HFF-Myc (cell line): ENCODE measurements at regions not wholly inside any gene's neighbourhood (a gene's known extent, or its start where the extent isn't known, plus 50 kb on each side); places are given as distances from the start of the nearest gene placed in this dataset.

ENCODE experiments used
- DNase-seq: peaks from one replicate; pipeline ENCODE4 v3.0.0-alpha.2; 2011; ENCODE audit warnings: low read depth; ENCODE audit errors: extremely low read depth
- H3K4me3 ChIP-seq: replicated peaks from 2 replicates; pipeline ENCODE4 v1.5.1; 2011; ENCODE audit warnings: low read depth, mild to moderate bottlenecking, control low read depth, low read length
- CTCF ChIP-seq: IDR thresholded peaks from 2 replicates; pipeline ENCODE4 v1.5.1; 2012; ENCODE audit warnings: mild to moderate bottlenecking, low read depth, low read length, control low read depth; ENCODE audit errors: missing control alignments

- DNase-seq = no peak
- no peak overlapping the region for H3K4me3 ChIP-seq
Observed at GRCh38 chr11:91382946-91383345, 841.7 kb upstream of the FAT3 start.

GRCh38 chr11:91374794-91375193 is 849.8 kb upstream of the FAT3 start:
- no peak for TF ChIP-seq CTCF
- no peak for DNase-seq
- no peak overlapping the region for H3K4me3 ChIP-seq

More at GRCh38 chr11:91382946-91383345, 841.7 kb upstream of the FAT3 start:
- TF ChIP-seq CTCF = no peak

- TF ChIP-seq CTCF = no peak
- no peak for DNase-seq
- no peak overlapping the region for H3K4me3 ChIP-seq
Observed at GRCh38 chr11:91373497-91373896, 851.1 kb upstream of the FAT3 start.

GRCh38 chr11:91366816-91367215 is 857.8 kb upstream of the FAT3 start:
- DNase-seq = no peak
- H3K4me3 ChIP-seq = no peak overlapping the region
- no peak for TF ChIP-seq CTCF

GRCh38 chr11:91365986-91366585 is 858.5 kb upstream of the FAT3 start:
- H3K4me3 ChIP-seq = no peak overlapping the region
- no peak for TF ChIP-seq CTCF
- no peak for DNase-seq

GRCh38 chr11:91350931-91351330 is 873.7 kb upstream of the FAT3 start:
- DNase-seq = no peak
- no peak for TF ChIP-seq CTCF
- no peak overlapping the region for H3K4me3 ChIP-seq

- TF ChIP-seq CTCF = no peak
- no peak for DNase-seq
- no peak overlapping the region for H3K4me3 ChIP-seq
Observed at GRCh38 chr11:91326751-91327150, 897.9 kb upstream of the FAT3 start.
